Prostate gland (tissue), 2 donors: ENCODE measurements at regions not wholly inside any gene's neighbourhood (a gene's known extent, or its start where the extent isn't known, plus 50 kb on each side); places are given as distances from the start of the nearest gene placed in this dataset.

ENCODE experiments used
- POLR2A ChIP-seq: fragments of 450-650 bp; IDR thresholded peaks from one replicate; pipeline ENCODE4 v1.6.1; 2016; ENCODE audit warnings: antibody characterized with exemption, mild to moderate bottlenecking
- TF ChIP-seq, protein P1 (sequence below), 4 experiments: fragments of 200-600 bp in 2 of 4; fragments of 450-650 bp in 2 of 4; sonication (generic) in 2 of 4; IDR thresholded peaks; 1 replicate in 3 of 4; 2 replicates in 1 of 4; pipeline ENCODE4 v1.5.1; 2016 to 2019; ENCODE audit warnings: antibody characterized with exemption in 4 of 4, mild to moderate bottlenecking in 2 of 4, moderate library complexity in 2 of 4

DNA sequence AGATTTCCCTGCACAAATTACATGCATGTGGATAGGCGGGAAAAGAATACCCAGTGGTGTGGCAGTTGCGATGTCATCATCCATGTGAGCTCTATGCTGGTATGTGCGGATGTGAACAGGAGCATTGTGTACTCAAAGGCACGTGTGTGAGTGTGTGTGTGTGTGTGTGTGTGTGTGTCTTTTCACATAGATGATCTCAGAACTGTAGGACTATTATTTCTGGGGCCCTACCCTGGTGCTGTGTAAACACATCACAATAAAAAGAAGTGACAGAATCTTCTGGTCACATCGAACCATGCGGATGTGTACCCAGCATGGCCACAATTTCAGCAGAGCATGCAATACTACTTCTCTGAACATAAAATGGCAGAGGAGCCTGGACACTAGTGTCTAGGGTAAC is 624.8 kb downstream of the MID1IP1 start:
- TF ChIP-seq, protein P1, sequence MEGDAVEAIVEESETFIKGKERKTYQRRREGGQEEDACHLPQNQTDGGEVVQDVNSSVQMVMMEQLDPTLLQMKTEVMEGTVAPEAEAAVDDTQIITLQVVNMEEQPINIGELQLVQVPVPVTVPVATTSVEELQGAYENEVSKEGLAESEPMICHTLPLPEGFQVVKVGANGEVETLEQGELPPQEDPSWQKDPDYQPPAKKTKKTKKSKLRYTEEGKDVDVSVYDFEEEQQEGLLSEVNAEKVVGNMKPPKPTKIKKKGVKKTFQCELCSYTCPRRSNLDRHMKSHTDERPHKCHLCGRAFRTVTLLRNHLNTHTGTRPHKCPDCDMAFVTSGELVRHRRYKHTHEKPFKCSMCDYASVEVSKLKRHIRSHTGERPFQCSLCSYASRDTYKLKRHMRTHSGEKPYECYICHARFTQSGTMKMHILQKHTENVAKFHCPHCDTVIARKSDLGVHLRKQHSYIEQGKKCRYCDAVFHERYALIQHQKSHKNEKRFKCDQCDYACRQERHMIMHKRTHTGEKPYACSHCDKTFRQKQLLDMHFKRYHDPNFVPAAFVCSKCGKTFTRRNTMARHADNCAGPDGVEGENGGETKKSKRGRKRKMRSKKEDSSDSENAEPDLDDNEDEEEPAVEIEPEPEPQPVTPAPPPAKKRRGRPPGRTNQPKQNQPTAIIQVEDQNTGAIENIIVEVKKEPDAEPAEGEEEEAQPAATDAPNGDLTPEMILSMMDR (IDR thresholded peaks at IDR 0.05) = no peak
- TF ChIP-seq POLR2A = no peak
